Esophagus muscularis mucosa (tissue), 4 donors: ENCODE measurements at regions not wholly inside any gene's neighbourhood (a gene's known extent, or its start where the extent isn't known, plus 50 kb on each side); places are given as distances from the start of the nearest gene placed in this dataset.

Source experiments
- DNase-seq: peaks from one replicate; pipeline ENCODE4 v3.0.0-alpha.2; 2017; ENCODE audit errors: extremely low spot score
- H3K27ac ChIP-seq, 4 donors: fragments of 200-600 bp; sonication (generic); replicated peaks in 1 of 4; 1 replicate in 3 of 4; 2 replicates in 1 of 4; pipeline ENCODE4 v1.5.1; 2016 to 2019; ENCODE audit warnings: mild to moderate bottlenecking in 1 of 4
- H3K27me3 ChIP-seq, 4 donors: fragments of 200-600 bp; sonication (generic); one replicate each; pipeline versions ENCODE4 v1.5.1 to v1.6.0; 2016 to 2019
- H3K36me3 ChIP-seq, 4 donors: fragments of 200-600 bp; sonication (generic); one replicate each; pipeline ENCODE4 v1.5.1; 2016 to 2019
- H3K4me1 ChIP-seq, 4 donors: fragments of 200-600 bp; sonication (generic); one replicate each; pipeline ENCODE4 v1.5.1; 2016 to 2019
- H3K4me3 ChIP-seq, 4 donors: fragments of 200-600 bp; sonication (generic); 1 replicate in 2 of 4; 2 replicates in 2 of 4; pipeline ENCODE4 v1.5.1; 2016 to 2019; ENCODE audit warnings: mild to moderate bottlenecking in 4 of 4, moderate library complexity in 1 of 4
- H3K9me3 ChIP-seq, 4 donors: fragments of 200-600 bp; sonication (generic); 1 replicate in 3 of 4; 2 replicates in 1 of 4; pipeline ENCODE4 v1.5.1; 2016 to 2019
- EP300 ChIP-seq: sonication (generic); formaldehyde crosslinking; IDR thresholded peaks from one replicate; pipeline ENCODE4 v1.6.1; 2017; ENCODE audit warnings: antibody characterized with exemption
- POLR2A ChIP-seq: fragments of 450-650 bp; IDR thresholded peaks from one replicate; pipeline ENCODE4 v1.6.1; 2017; ENCODE audit warnings: antibody characterized with exemption, moderate library complexity, mild to moderate bottlenecking, low read depth
- POLR2AphosphoS5 ChIP-seq, 2 donors: sonication (generic); formaldehyde crosslinking; IDR thresholded peaks; one replicate each; pipeline ENCODE4 v1.6.1; 2017; ENCODE audit warnings: antibody characterized with exemption in 2 of 2
- WGBS: methylation state at CpG from one replicate; pipeline ENCODE4 v1.1.5; 2018; 5-methylcytosine and 5-hydroxymethylcytosine counted together
- intact Hi-C: fragments of 100-400 bp; cut with DNase I; formaldehyde crosslinking; loops from one replicate; pipeline ENCODE4 v1.15.1; 2023
- TF ChIP-seq, protein P1 (sequence below), 3 experiments: fragments of 200-600 bp in 2 of 3; fragments of 450-650 bp in 1 of 3; sonication (generic) in 2 of 3; IDR thresholded peaks; one replicate each; pipeline ENCODE4 v1.5.1; 2017 to 2019; ENCODE audit warnings: antibody characterized with exemption in 3 of 3, mild to moderate bottlenecking in 2 of 3, moderate library complexity in 1 of 3

GRCh38 chr2:77831471-77831870, 309.3 kb upstream of the LRRTM4 start:
- intact Hi-C loops = no loop called here
- H3K27me3 ChIP-seq = no peaks in the 10 kb centered on the region
- no peaks in the 10 kb centered on the region for H3K4me1 ChIP-seq
- no peak overlapping the region for H3K27ac ChIP-seq
- TF ChIP-seq EP300 (no peak), POLR2A (no peak), POLR2AphosphoS5 (IDR thresholded peaks at IDR 0.05) (no peak)
- TF ChIP-seq, protein P1, sequence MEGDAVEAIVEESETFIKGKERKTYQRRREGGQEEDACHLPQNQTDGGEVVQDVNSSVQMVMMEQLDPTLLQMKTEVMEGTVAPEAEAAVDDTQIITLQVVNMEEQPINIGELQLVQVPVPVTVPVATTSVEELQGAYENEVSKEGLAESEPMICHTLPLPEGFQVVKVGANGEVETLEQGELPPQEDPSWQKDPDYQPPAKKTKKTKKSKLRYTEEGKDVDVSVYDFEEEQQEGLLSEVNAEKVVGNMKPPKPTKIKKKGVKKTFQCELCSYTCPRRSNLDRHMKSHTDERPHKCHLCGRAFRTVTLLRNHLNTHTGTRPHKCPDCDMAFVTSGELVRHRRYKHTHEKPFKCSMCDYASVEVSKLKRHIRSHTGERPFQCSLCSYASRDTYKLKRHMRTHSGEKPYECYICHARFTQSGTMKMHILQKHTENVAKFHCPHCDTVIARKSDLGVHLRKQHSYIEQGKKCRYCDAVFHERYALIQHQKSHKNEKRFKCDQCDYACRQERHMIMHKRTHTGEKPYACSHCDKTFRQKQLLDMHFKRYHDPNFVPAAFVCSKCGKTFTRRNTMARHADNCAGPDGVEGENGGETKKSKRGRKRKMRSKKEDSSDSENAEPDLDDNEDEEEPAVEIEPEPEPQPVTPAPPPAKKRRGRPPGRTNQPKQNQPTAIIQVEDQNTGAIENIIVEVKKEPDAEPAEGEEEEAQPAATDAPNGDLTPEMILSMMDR (IDR thresholded peaks at IDR 0.05) = no peak
- H3K4me3 ChIP-seq = no peak overlapping the region
- H3K9me3 ChIP-seq = peaks cover 0 to 16% (median 0%) of the 10 kb centered on the region in 4 donors
- no peak for DNase-seq
- H3K36me3 ChIP-seq = no peaks in the 10 kb centered on the region
- 96% methylated on average over 1 of the region's 1 CpG for WGBS

DNA sequence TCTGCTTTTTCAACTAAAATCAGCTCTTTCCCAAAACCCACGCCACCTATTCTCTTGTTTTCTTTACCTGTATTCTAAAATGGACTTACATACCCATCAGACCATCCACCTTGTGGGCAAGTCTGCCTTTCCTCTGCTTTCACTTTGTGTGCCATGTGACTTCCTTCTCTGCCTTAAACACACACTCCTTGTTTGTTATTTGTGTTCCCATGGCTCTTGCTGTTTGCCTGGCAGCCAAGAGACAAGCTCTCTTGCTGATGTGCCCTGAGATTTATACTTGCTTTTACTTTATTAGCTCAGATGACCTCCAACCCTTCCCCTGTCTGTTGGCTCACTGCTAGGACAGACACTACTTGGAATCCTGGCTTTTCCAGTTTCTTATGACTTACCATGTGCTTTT, 309.7 kb upstream of the LRRTM4 start:
- Histone ChIP-seq H3K27me3 (no peaks in the 10 kb centered on the region), H3K36me3 (no peaks in the 10 kb centered on the region), H3K9me3 (peaks cover 0 to 16% (median 0%) of the 10 kb centered on the region in 4 donors), H3K27ac (no peak overlapping the region), H3K4me1 (no peaks in the 10 kb centered on the region), H3K4me3 (no peak overlapping the region)
- intact Hi-C loops = no loop called here
- TF ChIP-seq, protein P1 (IDR thresholded peaks at IDR 0.05) = no peak
- TF ChIP-seq POLR2A = no peak
- no peak for TF ChIP-seq EP300
- TF ChIP-seq POLR2AphosphoS5 (IDR thresholded peaks at IDR 0.05) = no peak
- 56% methylated on average over 1 of the region's 1 CpG for WGBS
- no peak for DNase-seq

DNA sequence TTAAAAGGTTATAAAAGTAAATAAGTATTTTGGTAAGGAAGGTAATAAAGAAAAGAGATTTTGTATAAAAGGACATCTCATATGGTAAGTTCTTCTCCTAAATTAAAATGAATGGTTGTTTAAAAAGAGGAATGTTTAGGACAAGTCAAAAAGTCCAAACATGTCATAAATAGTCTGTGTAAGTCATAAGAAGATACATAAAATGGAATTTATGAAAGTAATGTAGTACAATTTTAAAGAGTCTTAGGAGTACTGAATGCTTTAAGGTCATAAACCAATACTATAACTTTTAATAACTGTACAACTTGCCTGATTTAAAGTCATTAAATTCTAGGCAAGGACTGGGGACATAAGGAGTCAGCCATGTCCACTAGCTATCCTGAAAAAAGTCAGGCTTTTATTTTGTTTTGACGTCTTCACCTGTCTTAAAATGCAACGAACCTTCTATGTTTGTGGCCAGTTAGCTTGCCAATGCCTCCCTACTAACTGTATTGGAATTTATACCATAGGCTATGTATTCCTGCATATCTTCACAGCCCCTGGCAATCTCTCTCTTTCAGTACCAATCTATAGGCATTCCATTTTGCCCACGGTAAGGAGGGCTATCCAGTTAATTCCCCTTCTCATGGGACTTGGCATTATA, 312.3 kb upstream of the LRRTM4 start:
- Histone ChIP-seq H3K9me3 (peaks cover 0 to 16% (median 0%) of the 10 kb centered on the region in 4 donors), H3K27ac (no peak overlapping the region), H3K4me1 (no peaks in the 10 kb centered on the region), H3K4me3 (no peak overlapping the region), H3K27me3 (no peaks in the 10 kb centered on the region), H3K36me3 (no peaks in the 10 kb centered on the region)
- DNase-seq = no peak
- WGBS = 83% methylated on average over 3 of the region's 3 CpGs
- intact Hi-C loops = no loop called here
- TF ChIP-seq EP300 (no peak), POLR2A (no peak), POLR2AphosphoS5 (IDR thresholded peaks at IDR 0.05) (no peak)
- TF ChIP-seq, protein P1 (IDR thresholded peaks at IDR 0.05) = no peak

GRCh38 chr2:77838441-77838840, 316.3 kb upstream of the LRRTM4 start:
- Histone ChIP-seq H3K4me3 (no peak overlapping the region), H3K9me3 (peaks cover 0 to 9% (median 0%) of the 10 kb centered on the region in 4 donors), H3K4me1 (no peaks in the 10 kb centered on the region), H3K27ac (no peak overlapping the region), H3K36me3 (no peaks in the 10 kb centered on the region), H3K27me3 (no peaks in the 10 kb centered on the region)
- DNase-seq = no peak
- intact Hi-C loops = no loop called here
- TF ChIP-seq POLR2A (no peak), EP300 (no peak), POLR2AphosphoS5 (IDR thresholded peaks at IDR 0.05) (no peak)
- TF ChIP-seq, protein P1 (IDR thresholded peaks at IDR 0.05) = no peak

- no peaks in the 10 kb centered on the region for H3K4me1 ChIP-seq
- no peak for DNase-seq
- intact Hi-C loops = no loop called here
- H3K27me3 ChIP-seq = no peaks in the 10 kb centered on the region
- H3K27ac ChIP-seq = no peak overlapping the region
- H3K9me3 ChIP-seq = peaks cover 0 to 9% (median 0%) of the 10 kb centered on the region in 4 donors
- H3K36me3 ChIP-seq = no peaks in the 10 kb centered on the region
- TF ChIP-seq POLR2AphosphoS5 (IDR thresholded peaks at IDR 0.05) (no peak), EP300 (no peak), POLR2A (no peak)
- TF ChIP-seq, protein P1 (IDR thresholded peaks at IDR 0.05) = no peak
- no peak overlapping the region for H3K4me3 ChIP-seq
These were observed 316.9 kb upstream of the LRRTM4 start for GRCh38 chr2:77839102-77839501.
